AG09309 (cell line): ENCODE measurements at regions not wholly inside any gene's neighbourhood (a gene's known extent, or its start where the extent isn't known, plus 50 kb on each side); places are given as distances from the start of the nearest gene placed in this dataset.

Experiments used
- DNase-seq: peaks from one replicate; pipeline ENCODE4 v3.0.0-alpha.2; 2010; ENCODE audit warnings: low read depth
- H3K4me3 ChIP-seq: 2 replicates; pipeline ENCODE4 v1.5.1; 2011; ENCODE audit warnings: mild to moderate bottlenecking, low read depth, low read length, moderate library complexity; ENCODE audit not compliant: control insufficient read depth
- TF ChIP-seq, protein P1 (sequence below): IDR thresholded peaks from 2 replicates; pipeline ENCODE4 v1.5.1; 2011; ENCODE audit warnings: mild to moderate bottlenecking, low read depth, low read length, inconsistent platforms; ENCODE audit not compliant: insufficient read depth, control insufficient read depth; ENCODE audit errors: missing control alignments

DNA sequence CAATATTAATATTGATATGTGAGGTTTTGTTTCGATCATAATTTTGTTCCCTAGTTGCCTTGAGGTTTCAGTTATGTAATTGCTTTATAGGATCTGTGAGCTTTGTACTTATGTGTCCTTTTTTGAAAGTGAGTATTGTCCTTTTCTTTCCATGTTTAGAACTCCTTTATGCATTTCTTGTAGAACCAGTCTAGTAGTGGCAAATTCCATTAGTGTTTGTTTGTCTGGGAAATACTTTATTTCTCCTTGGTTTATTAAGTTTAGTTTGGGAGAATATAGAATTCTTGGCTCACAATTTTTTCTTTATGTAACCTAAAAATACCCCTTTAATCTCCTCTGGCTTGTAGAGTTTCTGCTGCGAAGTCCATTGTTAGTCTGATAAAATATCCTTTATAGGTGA lies 127.5 kb upstream of the KITLG start:
- TF ChIP-seq, protein P1, sequence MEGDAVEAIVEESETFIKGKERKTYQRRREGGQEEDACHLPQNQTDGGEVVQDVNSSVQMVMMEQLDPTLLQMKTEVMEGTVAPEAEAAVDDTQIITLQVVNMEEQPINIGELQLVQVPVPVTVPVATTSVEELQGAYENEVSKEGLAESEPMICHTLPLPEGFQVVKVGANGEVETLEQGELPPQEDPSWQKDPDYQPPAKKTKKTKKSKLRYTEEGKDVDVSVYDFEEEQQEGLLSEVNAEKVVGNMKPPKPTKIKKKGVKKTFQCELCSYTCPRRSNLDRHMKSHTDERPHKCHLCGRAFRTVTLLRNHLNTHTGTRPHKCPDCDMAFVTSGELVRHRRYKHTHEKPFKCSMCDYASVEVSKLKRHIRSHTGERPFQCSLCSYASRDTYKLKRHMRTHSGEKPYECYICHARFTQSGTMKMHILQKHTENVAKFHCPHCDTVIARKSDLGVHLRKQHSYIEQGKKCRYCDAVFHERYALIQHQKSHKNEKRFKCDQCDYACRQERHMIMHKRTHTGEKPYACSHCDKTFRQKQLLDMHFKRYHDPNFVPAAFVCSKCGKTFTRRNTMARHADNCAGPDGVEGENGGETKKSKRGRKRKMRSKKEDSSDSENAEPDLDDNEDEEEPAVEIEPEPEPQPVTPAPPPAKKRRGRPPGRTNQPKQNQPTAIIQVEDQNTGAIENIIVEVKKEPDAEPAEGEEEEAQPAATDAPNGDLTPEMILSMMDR = no peak
- DNase-seq = no peak
- H3K4me3 ChIP-seq = no peak overlapping the region

DNA sequence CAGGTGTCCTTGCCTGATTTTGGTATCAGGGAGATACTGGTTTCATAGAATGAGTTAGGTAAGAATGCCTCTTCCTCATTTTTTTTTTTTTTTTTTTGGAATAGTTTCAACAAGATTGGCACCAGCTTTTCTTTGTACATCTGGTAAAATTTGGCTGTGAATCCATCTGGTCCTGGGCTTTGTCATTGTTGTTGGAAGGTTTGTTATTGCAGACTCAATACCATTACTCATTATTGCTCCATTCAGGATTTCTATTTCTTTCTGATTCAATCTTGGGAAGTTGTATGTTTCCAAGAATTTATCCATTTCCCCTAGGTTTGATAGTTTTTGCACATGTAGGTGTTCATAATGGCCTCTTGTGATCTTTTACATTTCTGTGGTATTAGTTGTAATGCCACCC lies 126.0 kb upstream of the KITLG start:
- TF ChIP-seq, protein P1 = no peak
- H3K4me3 ChIP-seq = no peak overlapping the region
- no peak for DNase-seq

DNA sequence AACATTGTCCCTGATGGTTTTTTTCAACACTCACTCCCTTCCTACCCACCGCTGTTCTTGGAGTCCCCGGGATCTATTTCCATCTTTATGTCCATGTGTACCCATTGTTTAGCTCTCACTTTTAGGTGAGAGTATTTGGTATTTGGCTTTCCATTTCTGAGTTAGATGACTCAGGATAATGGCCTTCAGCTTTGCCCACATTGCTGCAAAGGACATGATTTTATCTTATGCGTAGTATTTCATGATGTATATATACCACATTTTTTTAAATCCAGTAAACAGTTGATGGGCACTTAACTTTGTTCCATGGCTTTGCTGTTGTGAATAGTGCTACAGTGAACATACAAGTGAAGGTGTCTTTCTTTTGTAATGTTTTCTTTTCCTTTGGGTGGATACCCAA lies 123.5 kb upstream of the KITLG start:
- TF ChIP-seq, protein P1 = no peak
- DNase-seq = no peak
- H3K4me3 ChIP-seq = no peak overlapping the region

DNA sequence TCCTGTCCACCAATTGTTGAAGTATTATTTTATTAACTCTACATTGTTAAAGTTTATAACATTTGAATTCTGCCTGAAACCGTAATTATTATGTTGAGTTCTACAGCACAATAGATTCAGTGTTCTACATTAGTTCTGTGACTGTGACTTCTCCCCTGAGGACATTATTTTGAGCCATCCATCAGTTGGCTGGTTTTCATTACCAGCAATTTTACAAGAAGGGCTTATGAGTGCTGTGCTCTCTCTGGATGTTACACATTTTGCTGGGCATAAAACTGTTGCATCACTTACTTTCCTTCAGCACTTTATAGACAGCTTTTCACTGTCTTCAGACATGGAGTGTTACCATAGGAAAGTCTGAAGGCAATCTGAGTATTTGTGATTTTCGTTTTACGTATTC lies 118.2 kb upstream of the KITLG start:
- DNase-seq = no peak
- TF ChIP-seq, protein P1 = no peak
- no peak overlapping the region for H3K4me3 ChIP-seq

DNA sequence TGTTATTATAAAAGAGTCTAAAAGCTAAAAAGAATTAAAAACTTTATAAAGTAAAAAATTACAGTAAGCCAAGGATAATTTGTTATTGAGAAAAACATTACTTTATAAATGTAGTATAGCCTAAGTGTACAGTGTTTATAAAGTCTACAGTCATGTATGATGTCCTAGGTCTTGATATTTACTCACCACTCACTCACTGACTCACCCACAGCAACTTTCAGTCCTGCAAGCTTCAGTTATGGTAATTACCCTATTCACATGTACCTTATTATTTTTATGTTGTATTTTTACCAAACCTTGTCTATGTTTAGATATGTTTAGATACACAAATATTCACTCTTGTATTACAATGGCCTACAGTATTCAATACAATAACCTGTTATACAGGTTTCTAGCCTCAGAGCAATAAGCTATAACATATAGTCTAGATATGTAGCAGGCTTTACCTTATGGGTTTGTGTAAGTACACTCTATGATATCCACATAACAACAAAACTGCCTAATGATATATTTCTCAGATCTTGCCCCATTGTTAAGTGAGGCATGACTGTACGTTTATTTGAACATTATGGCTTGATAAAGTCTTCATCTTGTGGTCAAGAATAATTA lies 113.7 kb upstream of the KITLG start:
- H3K4me3 ChIP-seq = no peak overlapping the region
- DNase-seq = no peak
- TF ChIP-seq, protein P1 = no peak

DNA sequence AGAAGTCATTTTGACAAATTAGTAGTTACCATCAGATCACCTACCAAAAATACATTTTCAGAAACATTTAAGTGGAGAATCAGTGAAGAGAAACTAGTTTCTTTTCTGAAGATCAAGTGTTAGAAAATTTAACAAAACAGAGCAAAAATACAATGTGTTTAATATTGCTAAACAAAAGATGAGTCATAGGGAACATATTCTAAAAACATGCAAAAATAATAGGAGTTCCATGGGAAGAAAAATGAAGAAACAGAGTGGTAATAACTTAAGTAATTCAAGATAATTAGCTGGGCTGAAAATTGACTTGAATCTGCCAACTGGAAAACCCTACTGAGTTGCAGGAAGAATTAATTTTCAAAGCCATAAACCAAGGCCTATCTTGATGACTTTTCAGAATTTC lies 111.5 kb upstream of the KITLG start:
- H3K4me3 ChIP-seq = no peak overlapping the region
- DNase-seq = no peak
- TF ChIP-seq, protein P1 = no peak

DNA sequence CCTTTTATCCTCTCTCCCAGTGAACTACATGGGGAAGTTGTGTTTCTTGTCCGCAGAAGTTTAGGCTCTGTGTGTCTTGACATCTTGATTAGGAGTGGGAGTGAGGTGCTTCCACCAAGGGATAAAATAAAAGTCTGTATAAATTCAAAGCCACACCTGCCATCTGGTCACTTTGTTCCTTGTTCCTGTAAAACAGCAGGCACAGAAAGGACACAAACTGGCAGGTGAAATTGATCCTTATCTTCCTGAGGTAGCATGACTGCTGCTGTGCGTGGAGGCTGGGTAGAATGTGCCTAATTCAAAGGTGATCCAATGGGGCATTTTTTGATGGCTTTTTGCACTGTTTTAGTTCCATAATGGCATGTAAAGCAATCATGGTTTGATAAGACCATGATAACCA lies 104.3 kb upstream of the KITLG start:
- TF ChIP-seq, protein P1 = no peak
- no peak for DNase-seq
- H3K4me3 ChIP-seq = no peak overlapping the region
